Hepatocyte (in vitro differentiated cells): ENCODE measurements at regions not wholly inside any gene's neighbourhood (a gene's known extent, or its start where the extent isn't known, plus 50 kb on each side); places are given as distances from the start of the nearest gene placed in this dataset.

ENCODE experiments used
- CTCF ChIP-seq: fragments of 200-600 bp; sonication (generic); IDR thresholded peaks from 2 replicates; pipeline ENCODE4 v1.5.1; 2016; ENCODE audit warnings: antibody characterized with exemption, mild to moderate bottlenecking; ENCODE audit not compliant: poor library complexity
- EZH2phosphoT487 ChIP-seq: fragments of 200-600 bp; sonication (generic); IDR thresholded peaks from one replicate; pipeline ENCODE4 v1.6.1; 2018; ENCODE audit warnings: antibody characterized with exemption, mild to moderate bottlenecking, low read depth, moderate library complexity; ENCODE audit not compliant: unreplicated experiment, severe bottlenecking

GRCh38 chr12:72162875-72163274, 109.3 kb upstream of the TRHDE start:
- TF ChIP-seq CTCF, result no peak
- TF ChIP-seq EZH2phosphoT487, result no peak
